ENCODE measurements at regions not wholly inside any gene's neighbourhood (a gene's known extent, or its start where the extent isn't known, plus 50 kb on each side); places are given as distances from the start of the nearest gene placed in this dataset.
"Not testable (repeated sequence)": the region's sequence is repeated elsewhere in the genome, so short reads cannot be mapped to it uniquely, and the experiment has no call there.

DNA sequence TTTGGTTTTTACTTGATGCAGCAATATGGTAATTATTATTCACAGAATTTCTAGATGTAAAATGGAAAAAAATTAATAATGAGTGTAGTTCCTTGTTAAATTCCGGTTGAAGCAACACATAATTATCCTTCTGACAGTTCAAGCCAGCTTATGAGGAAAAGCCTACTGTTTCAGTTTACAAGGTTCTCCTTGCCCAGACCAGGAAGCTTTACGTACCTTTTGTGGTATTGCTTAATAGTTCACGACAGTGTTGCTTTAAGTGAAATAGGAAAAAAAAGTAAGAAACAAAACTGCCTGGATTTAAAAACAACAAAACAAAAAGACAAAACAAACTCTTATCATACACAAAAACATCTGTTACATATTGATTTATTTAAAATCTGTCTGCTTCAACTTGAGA is 547.3 kb upstream of the C9orf72 start:
- no peak for DNase-seq
- Mint-ChIP-seq H3K4me3 (no peak overlapping the region), H3K4me1 (no peaks in the 10 kb centered on the region), H3K27me3 (ENCODE audit: low read depth in 3 of 3) (no peaks in the 10 kb centered on the region), H3K9me3 (peaks cover 0 to 5% (median 1%) of the 10 kb centered on the region in 6 donors), H3K36me3 (no peaks in the 10 kb centered on the region), H3K27ac (no peak overlapping the region)

- Mint-ChIP-seq H3K4me1 (no peaks in the 10 kb centered on the region), H3K27ac (no peak overlapping the region), H3K4me3 (no peak overlapping the region), H3K36me3 (no peaks in the 10 kb centered on the region), H3K9me3 (peaks cover 0 to 5% (median 1%) of the 10 kb centered on the region in 6 donors), H3K27me3 (ENCODE audit: low read depth in 3 of 3) (no peaks in the 10 kb centered on the region)
- DNase-seq: no peak
Measured at GRCh38 chr9:28121366-28121765, 548.1 kb upstream of the C9orf72 start.

GRCh38 chr9:28124917-28125316 is 551.6 kb upstream of the C9orf72 start:
- no peaks in the 10 kb centered on the region for H3K27me3 Mint-ChIP-seq (ENCODE audit: low read depth in 3 of 3)
- no peaks in the 10 kb centered on the region for H3K36me3 Mint-ChIP-seq
- H3K4me1 Mint-ChIP-seq: no peaks in the 10 kb centered on the region
- no peak overlapping the region for H3K4me3 Mint-ChIP-seq
- peaks cover 1 to 7% (median 4%) of the 10 kb centered on the region in 6 donors for H3K9me3 Mint-ChIP-seq
- H3K27ac Mint-ChIP-seq: no peak overlapping the region
- DNase-seq: no peak

- Mint-ChIP-seq H3K27ac (no peak overlapping the region), H3K36me3 (no peaks in the 10 kb centered on the region), H3K27me3 (ENCODE audit: low read depth in 3 of 3) (no peaks in the 10 kb centered on the region), H3K4me1 (no peaks in the 10 kb centered on the region), H3K4me3 (no peak overlapping the region), H3K9me3 (peaks cover 1 to 6% (median 6%) of the 10 kb centered on the region in 6 donors)
- no peak for DNase-seq
Measured at GRCh38 chr9:28127101-28127500, 553.8 kb upstream of the C9orf72 start.

- Mint-ChIP-seq H3K9me3 (peaks cover 0 to 4% (median 2%) of the 10 kb centered on the region in 6 donors), H3K36me3 (no peaks in the 10 kb centered on the region), H3K4me1 (no peaks in the 10 kb centered on the region), H3K27me3 (ENCODE audit: low read depth in 3 of 3) (no peaks in the 10 kb centered on the region), H3K27ac (no peak overlapping the region), H3K4me3 (no peak overlapping the region)
- no peak for DNase-seq
Measured at GRCh38 chr9:28134446-28134976, 561.2 kb upstream of the C9orf72 start.

- Mint-ChIP-seq H3K4me3 (no peak overlapping the region), H3K27me3 (ENCODE audit: low read depth in 3 of 3) (no peaks in the 10 kb centered on the region), H3K36me3 (no peaks in the 10 kb centered on the region)
Measured at GRCh38 chr9:28135549-28135948, 562.3 kb upstream of the C9orf72 start.

DNA sequence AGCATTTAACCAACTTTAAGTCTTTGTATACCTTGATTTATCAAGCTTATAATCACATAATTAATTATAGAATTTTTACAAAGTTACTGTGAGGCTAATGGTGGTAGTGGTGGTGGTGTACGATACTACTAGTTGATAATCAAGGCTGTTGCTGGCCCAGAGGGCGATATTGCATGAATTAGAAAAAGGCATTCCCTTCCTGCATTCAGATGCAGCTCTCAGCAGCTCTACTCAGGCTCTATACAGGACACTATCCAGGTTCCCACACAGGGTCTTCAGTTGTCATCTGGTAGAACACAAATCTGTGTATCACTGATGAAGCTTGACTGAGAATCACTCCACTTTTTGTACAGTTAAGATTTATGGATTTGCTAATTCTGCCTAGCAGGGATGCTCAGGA is 562.8 kb upstream of the C9orf72 start:
- Mint-ChIP-seq H3K27me3 (ENCODE audit: low read depth in 3 of 3) (no peaks in the 10 kb centered on the region), H3K4me3 (no peak overlapping the region), H3K27ac (no peak overlapping the region)

More at GRCh38 chr9:28135549-28135948, 562.3 kb upstream of the C9orf72 start:
- no peak for DNase-seq
- peaks cover 0 to 4% (median 2%) of the 10 kb centered on the region in 6 donors for H3K9me3 Mint-ChIP-seq
- H3K27ac Mint-ChIP-seq: no peak overlapping the region
- H3K4me1 Mint-ChIP-seq: no peaks in the 10 kb centered on the region

DNA sequence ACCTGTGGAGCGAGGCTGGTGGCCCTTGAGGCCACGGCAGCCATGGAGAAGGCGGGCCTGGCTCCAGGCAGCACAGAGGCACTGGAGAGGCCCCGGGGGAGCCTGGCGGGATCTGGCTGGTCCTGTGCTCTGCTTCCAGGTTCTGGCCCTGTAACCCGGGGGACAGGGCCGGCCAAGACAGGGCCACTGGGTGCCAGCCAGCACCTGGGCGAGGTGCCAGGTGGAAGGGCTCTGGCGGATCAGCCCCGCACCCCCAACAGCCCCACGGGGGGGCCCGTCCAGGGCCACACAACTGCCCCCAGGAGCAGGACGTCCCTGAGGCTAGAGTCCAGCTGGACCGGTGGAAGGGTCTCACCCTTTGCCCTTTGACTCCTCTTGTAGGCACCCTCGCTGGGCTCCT is 574.1 kb upstream of the C9orf72 start:
- H3K4me1 Mint-ChIP-seq; H3K4me3 Mint-ChIP-seq; H3K36me3 Mint-ChIP-seq; H3K27me3 Mint-ChIP-seq (ENCODE audit: low read depth in 3 of 3); DNase-seq; H3K27ac Mint-ChIP-seq: not testable (repeated sequence)
- H3K9me3 Mint-ChIP-seq: peaks cover 3 to 22% (median 8%) of the 10 kb centered on the region in 6 donors

More for the DNA sequence above, 562.8 kb upstream of the C9orf72 start:
- DNase-seq: no peak
- Mint-ChIP-seq H3K4me1 (no peaks in the 10 kb centered on the region), H3K36me3 (no peaks in the 10 kb centered on the region), H3K9me3 (peaks cover 0 to 2% (median under 1%) of the 10 kb centered on the region in 6 donors)

GRCh38 chr9:28147923-28148597 is 574.8 kb upstream of the C9orf72 start:
- not testable (repeated sequence) for DNase-seq; H3K27me3 Mint-ChIP-seq (ENCODE audit: low read depth in 3 of 3); H3K27ac Mint-ChIP-seq; H3K4me1 Mint-ChIP-seq; H3K4me3 Mint-ChIP-seq; H3K36me3 Mint-ChIP-seq
- H3K9me3 Mint-ChIP-seq: peaks cover 3 to 22% (median 8%) of the 10 kb centered on the region in 6 donors

- not testable (repeated sequence) for DNase-seq, H3K36me3 Mint-ChIP-seq
Measured at GRCh38 chr9:28149361-28150050, 576.2 kb upstream of the C9orf72 start.

DNA sequence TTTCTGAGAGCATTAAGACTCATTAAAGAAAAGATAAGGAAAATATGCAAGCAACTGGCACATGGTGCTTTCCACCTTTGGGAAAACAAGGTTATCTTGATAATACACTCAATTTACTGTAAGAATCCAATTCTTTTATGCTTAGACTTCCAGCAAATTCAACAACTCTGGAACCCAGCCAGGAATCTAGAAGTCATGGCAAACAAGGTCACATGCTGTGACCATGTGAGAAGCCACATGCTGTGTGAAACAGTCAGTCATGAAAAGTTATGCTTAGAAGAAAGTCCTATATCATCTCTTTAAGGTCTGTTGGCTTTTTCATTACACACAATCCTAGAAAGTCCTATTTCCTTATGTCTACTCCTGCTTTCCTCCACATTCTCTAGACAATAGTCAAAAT is 581.8 kb upstream of the C9orf72 start:
- no peak for DNase-seq
- Mint-ChIP-seq H3K27me3 (ENCODE audit: low read depth in 3 of 3) (no peaks in the 10 kb centered on the region), H3K27ac (no peak overlapping the region), H3K9me3 (peaks cover 0 to 18% (median 14%) of the 10 kb centered on the region in 6 donors), H3K36me3 (no peaks in the 10 kb centered on the region), H3K4me1 (peaks cover 0 to 4% of the 10 kb centered on the region in 2 donors), H3K4me3 (no peak overlapping the region)

More at GRCh38 chr9:28149361-28150050, 576.2 kb upstream of the C9orf72 start:
- H3K4me3 Mint-ChIP-seq; H3K27ac Mint-ChIP-seq; H3K27me3 Mint-ChIP-seq (ENCODE audit: low read depth in 3 of 3); H3K4me1 Mint-ChIP-seq: not testable (repeated sequence)
- H3K9me3 Mint-ChIP-seq: peaks cover 3 to 22% (median 7%) of the 10 kb centered on the region in 6 donors

DNA sequence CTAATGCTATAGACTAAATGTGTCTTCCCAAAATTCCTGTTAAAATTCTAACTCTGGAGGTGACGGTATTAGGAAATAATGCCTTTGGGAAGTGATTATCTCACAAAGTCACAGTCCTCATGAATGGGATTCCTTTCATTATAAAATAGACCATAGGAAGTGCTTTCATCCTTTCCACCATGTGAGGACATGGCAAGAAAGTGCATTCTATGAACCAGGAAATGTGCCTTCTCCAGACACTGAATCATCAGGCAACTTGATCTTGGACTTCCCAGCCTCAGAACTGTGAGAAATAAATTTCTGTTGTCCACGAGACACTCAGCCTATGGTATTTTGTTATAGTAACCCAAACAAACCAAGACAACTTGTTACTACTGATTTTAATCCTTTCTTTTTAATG is 582.4 kb upstream of the C9orf72 start:
- Mint-ChIP-seq H3K27ac (no peak overlapping the region), H3K36me3 (no peaks in the 10 kb centered on the region), H3K4me1 (peaks cover 0 to 4% of the 10 kb centered on the region in 2 donors), H3K27me3 (ENCODE audit: low read depth in 3 of 3) (no peaks in the 10 kb centered on the region), H3K9me3 (peaks cover 0 to 23% (median 10%) of the 10 kb centered on the region in 6 donors), H3K4me3 (no peak overlapping the region)
- no peak for DNase-seq

GRCh38 chr9:28158451-28158850 is 585.2 kb upstream of the C9orf72 start:
- Mint-ChIP-seq H3K36me3 (no peaks in the 10 kb centered on the region), H3K27ac (no peak overlapping the region), H3K27me3 (ENCODE audit: low read depth in 3 of 3) (no peaks in the 10 kb centered on the region), H3K4me1 (peaks cover 0 to 4% of the 10 kb centered on the region in 2 donors), H3K4me3 (no peak overlapping the region), H3K9me3 (peaks cover 0 to 28% (median 9%) of the 10 kb centered on the region in 6 donors)
- no peak for DNase-seq

GRCh38 chr9:28163619-28164018 is 590.3 kb upstream of the C9orf72 start:
- Mint-ChIP-seq H3K27ac (no peak overlapping the region), H3K36me3 (no peaks in the 10 kb centered on the region), H3K27me3 (ENCODE audit: low read depth in 3 of 3) (no peaks in the 10 kb centered on the region), H3K4me3 (no peak overlapping the region), H3K4me1 (no peaks in the 10 kb centered on the region), H3K9me3 (peaks cover 0 to 25% (median 14%) of the 10 kb centered on the region in 6 donors)
- DNase-seq: no peak
